GM18520 (cell line): ENCODE measurements at regions not wholly inside any gene's neighbourhood (a gene's known extent, or its start where the extent isn't known, plus 50 kb on each side); places are given as distances from the start of the nearest gene placed in this dataset.
"Not testable (repeated sequence)": the region's sequence is repeated elsewhere in the genome, so short reads cannot be mapped to it uniquely, and the experiment has no call there.

Source experiments
- ATAC-seq: cut with Tn5 transposase; IDR thresholded peaks from one replicate; pipeline ENCODE4 v1.9.1; 2021; ENCODE audit not compliant: unreplicated experiment

DNA sequence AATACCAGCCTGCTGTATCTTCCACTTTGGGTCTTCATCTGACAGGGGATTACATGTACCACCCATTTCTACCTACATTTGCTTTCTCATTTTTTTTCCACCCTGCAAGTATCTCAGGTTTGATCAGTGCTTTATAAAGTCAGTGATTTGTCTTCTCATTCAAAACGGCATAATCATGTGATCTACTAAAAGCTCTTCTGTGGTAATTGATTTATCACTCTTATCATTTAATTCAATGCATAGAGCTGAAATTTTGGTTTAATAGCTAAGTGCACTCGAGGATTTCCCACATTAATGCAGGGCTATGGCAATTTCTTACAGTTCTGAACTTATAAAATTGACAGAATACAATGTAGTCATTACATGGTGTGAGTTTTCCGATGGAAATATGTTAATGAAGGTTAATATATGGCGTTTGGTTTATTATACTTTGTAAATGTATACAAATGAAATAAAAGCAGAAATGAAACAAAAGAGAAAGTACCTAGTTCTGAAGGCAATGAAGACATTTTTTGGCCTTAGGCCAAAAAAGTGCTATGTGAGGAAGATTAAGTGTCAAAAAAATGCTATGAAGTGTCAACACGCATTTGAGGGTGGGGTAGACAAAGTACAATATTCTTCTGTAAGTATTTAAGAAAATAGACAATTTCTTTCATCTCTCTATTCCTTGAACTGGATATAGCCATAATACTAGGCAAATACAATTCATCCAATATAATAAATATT, 457.3 kb downstream of the ETV1 start:
- no peak for ATAC-seq

DNA sequence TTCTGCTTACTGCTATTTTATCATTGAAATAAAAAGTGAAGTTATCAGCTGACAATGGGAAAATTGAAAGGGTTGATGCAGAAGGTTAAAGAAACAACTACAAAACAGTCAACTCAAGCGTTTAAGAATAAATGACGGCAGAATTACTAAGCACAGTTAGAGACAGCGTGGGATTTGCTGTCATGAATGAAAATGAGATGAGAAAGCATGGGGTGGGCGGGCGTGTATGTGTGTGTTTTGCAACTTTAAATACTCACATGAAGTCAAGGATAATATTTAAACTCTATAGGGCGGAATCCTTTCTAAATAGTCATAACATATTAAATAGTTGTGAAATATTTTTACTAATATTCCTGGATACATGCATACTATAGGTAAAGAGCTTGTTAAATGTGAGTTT, 450.8 kb downstream of the ETV1 start:
- ATAC-seq = no peak

DNA sequence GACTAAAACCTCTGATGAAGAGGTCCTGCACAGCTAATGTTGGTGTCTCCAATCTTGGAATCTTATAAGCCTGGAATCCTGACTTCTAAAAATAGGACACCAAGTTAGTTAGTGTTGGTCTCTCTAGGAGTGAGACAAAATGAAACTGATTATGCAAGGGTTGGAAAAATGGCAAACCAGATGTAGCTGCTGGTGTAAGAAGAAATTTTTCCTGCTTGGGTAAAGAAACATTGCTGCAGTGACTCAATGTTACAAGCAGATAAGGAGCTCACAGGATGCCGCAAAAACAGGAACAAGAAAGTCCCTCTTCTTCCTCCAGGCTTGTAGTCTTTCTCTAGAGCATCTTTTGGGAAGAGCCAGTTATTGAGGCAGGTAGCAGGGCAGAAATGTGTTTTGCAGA, 449.0 kb downstream of the ETV1 start:
- ATAC-seq = no peak

DNA sequence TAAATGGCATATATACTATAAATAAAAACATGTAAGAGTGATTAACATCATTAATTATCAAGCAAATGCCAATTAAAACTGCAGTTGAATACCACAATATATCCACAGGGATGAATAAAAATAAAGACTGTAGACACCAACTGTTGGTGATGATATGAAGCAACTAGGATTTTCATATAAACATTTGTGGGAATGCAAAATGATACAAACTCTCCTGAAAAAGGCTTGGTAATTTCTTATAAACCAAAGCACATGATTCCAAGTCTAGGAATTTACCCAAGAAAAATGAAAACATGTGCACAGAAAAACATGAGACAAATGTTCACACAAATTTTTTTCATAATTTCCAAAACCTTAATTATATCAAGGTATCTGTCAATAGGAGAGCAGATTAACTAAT, 448.1 kb downstream of the ETV1 start:
- ATAC-seq = no peak

DNA sequence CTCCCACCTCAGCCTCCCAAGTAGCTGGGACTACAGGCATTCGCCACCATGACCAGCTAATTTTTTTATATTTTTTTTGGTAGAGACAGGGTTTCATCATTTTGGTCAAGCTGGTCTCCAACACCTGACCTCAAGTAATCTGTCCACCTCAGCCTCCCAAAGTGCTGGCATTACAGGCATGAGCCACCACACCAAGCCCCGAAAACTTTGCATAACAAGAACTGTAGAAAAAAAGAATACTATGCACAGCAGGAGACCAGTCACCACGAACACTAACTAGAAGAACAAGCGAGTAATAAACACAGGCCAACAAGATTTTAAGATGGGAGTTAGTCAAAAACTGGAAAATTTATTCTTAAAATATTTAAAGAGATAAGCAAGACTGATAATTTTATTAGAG, 447.0 kb downstream of the ETV1 start:
- no peak for ATAC-seq

DNA sequence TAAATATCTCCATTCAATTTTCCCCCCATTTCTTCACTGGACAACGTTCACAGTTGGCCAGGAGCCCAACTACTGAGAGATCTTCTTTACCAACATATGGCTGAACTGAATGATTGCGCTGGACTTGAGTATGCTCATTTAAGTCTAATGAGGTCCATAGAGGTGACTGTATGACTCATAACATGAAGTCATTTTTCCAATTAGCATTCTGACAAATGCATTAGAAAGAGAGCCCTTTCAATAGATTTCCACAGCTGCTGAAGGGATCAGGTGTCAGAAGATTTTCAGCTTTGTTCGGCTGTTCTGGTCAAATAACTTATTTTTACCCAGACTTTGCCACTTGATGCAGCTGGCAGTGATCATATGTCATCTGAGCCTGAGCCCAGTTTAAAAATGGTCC, 438.0 kb downstream of the ETV1 start:
- no peak for ATAC-seq

DNA sequence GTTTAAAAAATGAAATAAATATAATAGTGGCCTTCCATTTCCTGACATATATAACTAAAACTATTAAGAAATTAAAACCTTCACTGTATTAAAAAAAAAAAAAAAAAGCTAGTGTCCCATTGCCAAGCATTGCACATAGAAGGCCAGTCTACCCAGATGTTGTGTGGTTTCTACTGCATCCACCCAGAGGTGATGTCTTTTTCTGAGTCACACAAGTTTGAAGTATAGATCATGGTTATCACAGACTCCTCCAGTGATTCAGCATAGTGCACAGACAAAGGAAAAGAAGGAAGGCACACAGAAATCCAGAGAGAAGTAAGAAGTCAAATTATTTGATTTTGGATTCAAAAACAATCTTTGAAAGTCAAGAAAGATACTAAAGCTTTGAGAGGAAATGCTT, 429.0 kb downstream of the ETV1 start:
- ATAC-seq = no peak

DNA sequence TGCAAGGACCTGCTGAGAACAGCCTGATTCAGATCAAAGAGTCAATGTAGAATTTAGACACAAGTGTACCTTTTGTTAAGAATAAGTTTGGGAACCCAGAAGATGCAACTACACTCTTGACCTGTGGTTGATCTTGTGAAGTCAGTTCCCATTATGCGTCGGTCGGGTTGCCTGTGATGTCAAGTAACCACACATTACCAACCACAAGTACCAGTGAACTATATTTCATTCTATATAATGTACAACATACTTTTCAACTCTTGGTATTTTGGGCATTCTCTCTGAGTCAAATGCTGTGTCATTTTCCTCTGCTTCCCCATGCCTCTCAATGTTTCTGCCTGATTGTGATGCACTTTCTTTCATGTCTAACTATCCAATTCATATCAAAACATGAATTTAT, 426.2 kb downstream of the ETV1 start:
- ATAC-seq = no peak

DNA sequence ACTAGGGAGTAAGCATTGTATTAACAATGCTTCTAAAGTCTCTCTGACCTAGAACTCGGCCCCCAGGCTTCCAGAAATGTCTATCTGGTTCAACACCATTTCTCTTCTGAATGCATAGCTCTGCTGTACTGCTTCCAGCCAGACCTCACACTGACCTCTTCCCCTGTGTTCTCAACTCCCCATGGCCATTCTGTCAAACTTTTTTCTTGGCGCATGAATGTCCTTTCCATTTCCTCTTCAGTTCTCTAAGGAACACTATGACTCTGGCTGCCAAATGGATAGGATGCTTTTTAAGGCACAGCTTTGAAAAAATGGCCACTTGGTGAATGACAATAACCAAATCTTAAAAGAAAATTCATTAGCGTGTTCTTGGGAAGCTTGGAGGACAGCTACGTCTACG, 425.8 kb downstream of the ETV1 start:
- ATAC-seq = no peak

DNA sequence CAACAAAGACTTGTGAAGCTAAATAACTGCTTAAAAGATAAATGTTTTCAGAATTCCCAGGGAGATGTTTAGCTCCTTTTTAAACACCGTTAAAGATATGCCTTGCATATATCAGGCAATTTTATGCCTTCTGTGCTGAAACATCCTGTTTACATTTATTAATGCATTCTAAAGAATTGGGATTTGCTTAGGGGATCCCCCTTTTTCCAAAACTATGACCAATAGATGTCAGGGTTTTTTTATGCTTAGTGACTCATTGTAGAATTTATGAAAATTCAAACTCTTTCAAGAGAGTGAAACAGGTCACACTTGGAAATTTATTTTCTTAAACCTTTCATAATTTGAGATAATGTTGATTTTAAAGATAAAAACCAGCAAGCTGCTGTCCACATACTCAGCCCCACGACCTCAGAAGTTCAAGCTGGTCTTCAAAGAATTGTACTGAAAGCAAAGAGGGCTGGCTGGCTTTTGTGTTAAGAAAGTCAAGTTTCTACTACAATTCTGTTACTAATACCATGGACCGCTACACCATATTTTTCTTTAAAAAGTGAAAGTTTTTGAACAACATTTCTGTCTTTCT, 411.8 kb downstream of the ETV1 start:
- ATAC-seq = no peak

DNA sequence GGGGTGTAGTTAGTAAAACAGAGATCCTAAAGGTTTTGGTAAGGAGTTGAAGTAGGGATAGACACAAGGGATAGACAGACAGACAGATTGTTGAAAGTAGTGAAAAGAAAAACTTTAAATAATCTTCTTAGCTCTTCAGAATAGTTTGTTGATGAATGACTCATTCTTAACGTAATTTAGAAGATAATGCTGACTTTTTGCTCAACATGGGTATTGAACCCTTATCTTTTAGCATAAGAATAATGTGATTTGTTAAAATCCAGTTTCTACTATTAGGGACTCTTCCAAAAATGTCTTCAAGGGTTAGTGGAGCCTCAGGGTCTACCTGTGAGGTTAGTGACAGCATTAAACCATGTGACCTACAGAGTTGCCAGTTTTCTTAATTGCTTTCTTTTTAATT, 411.2 kb downstream of the ETV1 start:
- ATAC-seq = no peak

DNA sequence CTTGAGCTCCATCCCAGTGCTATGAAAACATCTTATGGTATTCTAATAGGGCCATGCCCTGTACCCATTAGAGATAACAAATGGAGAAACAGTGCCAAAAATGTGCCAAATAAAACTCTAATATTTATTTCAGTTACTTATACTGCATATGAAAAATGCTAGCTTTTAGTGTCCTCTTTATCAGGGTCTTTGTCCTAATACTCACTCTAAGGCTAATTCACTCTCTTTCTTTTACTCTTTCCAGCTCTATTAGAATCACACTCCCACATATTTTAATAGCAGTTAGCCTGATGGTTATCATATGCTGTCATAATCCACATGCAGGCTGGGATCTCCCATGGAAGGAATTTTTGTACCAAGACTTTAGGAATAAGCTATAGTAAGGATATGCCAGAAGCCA, 408.4 kb downstream of the ETV1 start:
- ATAC-seq = no peak

DNA sequence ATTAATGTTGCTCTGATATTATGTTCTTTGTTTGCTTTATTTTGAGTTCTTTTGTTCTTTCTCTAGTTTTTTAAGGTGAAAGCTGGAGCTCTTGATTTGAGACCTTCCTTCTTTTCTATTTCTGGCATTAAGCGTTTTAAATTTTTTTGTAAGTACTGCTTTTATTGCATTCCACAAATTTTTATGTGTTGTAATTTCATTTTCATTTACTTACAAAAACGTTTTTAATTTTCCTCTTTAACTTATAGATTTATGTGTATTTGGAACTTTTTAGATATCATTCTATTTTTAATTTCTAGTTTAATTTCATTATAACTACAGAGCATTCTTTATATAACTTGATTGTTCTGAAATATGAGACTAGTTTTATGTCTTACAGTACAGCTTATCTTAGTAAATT, 395.6 kb downstream of the ETV1 start:
- no peak for ATAC-seq

DNA sequence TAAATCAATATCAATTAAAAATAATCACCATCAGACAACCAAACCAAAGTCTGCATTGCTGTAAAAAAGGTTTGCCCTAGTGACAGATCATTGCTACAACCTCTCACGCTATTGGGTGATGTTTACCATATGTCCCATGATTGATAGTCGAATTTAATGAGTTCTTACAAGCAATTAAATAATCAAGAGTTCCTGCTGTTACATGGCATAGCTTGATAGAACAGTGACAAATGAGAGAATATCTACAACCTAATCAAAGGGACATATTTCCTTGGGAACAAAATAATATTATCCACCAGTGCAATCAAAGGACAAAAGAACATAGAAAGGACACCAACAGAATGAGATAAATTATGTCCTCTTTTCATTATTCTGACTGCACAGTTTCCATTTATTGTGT, 387.4 kb downstream of the ETV1 start:
- ATAC-seq = no peak

DNA sequence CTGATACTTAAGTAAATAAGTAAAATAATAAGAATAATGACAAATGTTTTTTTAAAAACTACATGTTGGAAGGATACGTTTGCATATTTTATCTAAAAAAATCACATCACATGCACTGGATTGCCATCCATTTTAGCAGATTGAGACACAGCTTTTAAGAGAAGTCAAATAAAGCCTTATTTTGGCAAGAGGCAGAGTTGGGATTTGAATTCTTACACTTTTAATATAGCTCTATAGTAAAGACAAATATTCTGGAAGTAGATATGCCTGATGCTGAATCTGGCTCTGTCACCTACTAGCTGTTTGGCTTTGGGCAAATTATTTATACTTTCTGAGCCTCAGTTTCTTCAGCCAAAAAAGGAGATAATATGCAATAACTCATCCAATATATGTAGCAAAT, 386.4 kb downstream of the ETV1 start:
- no peak for ATAC-seq

DNA sequence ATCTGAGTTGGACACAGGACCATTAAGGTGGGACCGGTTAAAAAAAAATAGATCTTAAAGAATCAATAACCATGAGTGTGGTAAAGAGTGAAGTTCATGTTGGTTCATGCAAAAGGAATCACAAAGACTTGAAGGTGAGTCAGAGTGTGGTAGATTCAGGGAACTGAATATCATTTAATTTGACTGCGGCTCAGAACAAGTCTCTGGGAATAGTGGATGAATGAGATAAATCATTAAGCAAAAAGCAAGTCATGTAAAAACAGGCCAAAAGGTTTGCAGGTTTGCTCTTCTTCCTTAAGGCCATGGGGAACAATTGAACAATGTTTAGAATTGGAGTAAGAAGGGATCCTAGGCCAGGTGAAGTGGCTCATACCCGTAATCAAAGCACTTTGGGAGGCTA, 385.8 kb downstream of the ETV1 start:
- ATAC-seq = no peak

DNA sequence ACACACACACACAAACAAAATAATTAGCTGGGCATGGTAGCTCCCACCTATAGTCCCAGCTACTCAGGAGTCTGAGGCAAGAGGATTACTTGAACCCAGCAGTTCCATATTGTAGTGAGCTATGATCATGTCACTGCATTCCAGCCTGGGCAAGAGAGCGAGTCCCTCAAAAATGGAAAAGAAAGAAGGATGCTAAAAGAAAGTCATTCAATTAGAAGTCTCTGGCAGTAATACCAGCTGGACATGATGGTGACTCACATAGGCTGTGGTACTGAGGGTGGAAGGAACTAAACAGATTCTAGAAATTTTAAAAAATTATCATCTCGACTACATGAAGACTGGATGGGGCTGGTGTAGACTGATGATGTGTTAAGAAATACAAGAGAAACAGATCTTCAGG, 385.3 kb downstream of the ETV1 start:
- no peak for ATAC-seq

DNA sequence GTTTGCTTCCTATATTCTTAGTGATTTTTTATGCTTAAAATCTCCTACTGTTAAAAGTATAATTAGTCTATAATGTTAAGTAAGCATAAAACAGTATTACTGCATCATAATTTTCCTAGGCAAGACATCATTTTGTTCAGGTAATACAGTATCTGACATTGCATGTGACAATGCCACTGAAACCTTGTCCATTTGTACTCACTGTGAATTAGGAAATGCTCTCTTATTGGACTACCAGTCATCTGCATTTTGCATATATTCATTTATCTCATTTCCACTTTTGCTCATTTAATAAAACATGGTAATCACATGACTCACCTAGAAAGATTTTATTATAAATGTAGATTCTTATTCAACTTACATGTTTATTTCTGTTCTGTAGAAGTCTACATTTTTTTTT, 379.1 kb downstream of the ETV1 start:
- no peak for ATAC-seq

DNA sequence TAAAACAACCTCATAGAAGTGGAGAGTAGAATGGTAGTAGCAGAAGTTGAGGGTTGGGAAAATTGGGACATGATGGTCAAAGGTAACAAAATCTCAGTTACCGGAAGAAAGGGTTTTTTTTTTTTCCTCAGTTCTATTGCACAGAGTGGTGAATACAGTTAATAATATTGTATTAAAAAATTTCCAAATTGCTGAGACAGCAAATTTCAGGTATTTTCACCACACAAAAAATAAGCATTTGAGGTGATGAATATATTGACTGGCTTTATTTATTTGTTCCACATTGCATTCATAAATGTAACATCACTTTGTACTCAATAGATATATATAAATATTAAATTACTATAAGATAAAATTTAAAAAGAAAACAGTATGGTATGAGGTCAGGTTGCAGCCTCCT, 373.8 kb downstream of the ETV1 start:
- no peak for ATAC-seq

DNA sequence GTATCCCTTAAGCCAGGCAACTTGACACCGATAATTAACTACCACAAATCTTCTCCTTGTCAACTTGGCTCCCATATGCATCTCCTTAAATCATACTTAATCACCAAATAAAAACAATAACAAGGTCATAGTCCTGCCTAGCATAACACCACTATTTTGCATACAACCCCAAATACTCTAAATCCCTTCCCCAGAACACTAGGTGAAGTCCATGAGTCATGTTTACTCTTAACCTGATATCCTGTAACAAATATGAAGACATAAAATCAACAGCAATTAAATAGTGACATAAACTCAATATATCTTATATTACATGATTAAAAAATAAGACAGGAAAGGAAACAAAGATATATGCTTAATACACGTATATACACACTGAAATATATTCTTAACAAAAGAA, 362.0 kb downstream of the ETV1 start:
- ATAC-seq = no peak

DNA sequence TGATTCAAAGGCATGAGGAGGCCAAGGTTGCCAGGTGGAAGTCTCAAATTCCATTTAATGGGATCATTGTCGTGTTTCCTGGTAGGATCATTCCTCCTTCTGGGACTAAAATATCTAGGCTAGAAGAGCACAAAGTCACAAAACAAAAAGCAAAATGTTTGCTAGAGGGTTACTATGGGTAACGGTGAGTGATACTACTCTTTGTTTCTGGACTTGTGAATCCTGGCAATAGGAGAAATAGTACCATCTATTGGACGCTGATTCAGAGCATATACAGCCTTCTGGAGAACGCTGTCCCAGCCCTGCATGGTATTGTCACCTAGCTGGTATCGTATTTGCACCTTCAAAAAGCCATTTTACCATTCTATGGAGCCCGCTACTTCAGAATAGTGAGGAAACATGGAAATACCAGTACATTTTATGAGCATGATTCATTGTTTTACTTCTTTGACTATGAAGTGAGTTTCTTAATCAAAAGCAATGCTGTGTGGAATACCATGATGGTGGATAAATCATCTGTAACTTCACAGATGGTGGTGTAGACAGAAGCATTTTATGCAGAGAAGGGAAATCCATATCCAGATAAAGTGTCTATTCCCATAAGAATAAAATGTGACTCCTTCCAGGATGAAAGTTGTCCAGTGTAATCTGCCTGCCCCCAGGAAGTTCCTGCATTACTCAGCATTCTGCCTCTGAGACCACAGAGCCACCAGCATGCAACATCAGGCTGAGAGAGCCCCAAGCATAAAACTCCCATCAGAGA, 361.0 kb downstream of the ETV1 start:
- ATAC-seq = no peak

DNA sequence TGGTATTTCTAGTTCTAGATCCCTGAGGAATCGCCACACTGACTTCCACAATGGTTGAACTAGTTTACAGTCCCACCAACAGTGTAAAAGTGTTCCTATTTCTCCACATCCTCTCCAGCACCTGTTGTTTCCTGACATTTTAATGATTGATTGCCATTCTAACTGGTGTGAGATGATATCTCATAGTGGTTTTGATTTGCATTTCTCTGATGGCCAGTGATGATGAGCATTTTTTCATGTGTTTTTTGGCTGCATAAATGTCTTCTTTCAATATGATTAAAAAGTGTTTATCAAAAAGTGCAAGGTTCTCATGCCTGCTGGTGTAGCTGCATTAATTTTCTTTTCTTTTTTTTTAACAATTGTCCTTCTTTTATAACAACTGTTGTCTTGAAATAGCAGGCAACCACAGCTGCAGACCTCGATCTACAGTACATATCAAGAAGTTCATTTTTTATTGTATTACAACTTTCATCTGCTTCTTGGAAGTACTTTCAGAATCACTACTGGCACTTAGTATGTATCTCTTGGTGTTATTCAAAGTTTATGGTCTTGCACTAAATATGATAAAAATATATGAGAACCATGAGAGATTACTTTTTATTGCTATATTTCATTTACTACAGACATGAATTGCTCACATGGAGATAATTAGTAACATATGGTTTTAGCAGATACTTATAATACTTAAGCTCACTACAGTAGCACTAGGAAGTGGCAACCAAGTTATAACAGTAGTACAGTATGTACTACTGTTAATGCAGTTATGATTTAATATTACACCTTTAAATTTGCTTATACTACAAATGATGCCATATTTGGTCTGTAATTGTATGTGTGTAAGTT, 358.0 kb downstream of the ETV1 start:
- ATAC-seq = not testable (repeated sequence)
